HG03571 (cell line): ENCODE measurements at regions not wholly inside any gene's neighbourhood (a gene's known extent, or its start where the extent isn't known, plus 50 kb on each side); places are given as distances from the start of the nearest gene placed in this dataset.
"Not testable (repeated sequence)": the region's sequence is repeated elsewhere in the genome, so short reads cannot be mapped to it uniquely, and the experiment has no call there.

Experiments used
- ATAC-seq: cut with Tn5 transposase; IDR thresholded peaks from one replicate; pipeline ENCODE4 v1.9.1; 2021; ENCODE audit not compliant: unreplicated experiment

GRCh38 chr3:144433006-144433405 is 461.4 kb downstream of the DIPK2A start:
- ATAC-seq = no peak

- no peak for ATAC-seq
Observed at GRCh38 chr3:144437989-144438388, 466.4 kb downstream of the DIPK2A start.

- ATAC-seq = no peak
Observed at GRCh38 chr3:144444061-144444460, 472.4 kb downstream of the DIPK2A start.

- no peak for ATAC-seq
Observed at GRCh38 chr3:144444546-144444945, 472.9 kb downstream of the DIPK2A start.

GRCh38 chr3:144455841-144456440 is 484.3 kb downstream of the DIPK2A start:
- ATAC-seq = no peak

GRCh38 chr3:144457758-144458157 is 486.1 kb downstream of the DIPK2A start:
- ATAC-seq = no peak

- no peak for ATAC-seq
Observed at GRCh38 chr3:144458283-144458682, 486.7 kb downstream of the DIPK2A start.

GRCh38 chr3:144462337-144462736 is 490.7 kb downstream of the DIPK2A start:
- no peak for ATAC-seq

- ATAC-seq = no peak
Observed at GRCh38 chr3:144463911-144464310, 492.3 kb downstream of the DIPK2A start.

- no peak for ATAC-seq
Observed at GRCh38 chr3:144466114-144466513, 494.5 kb downstream of the DIPK2A start.

- no peak for ATAC-seq
Observed at GRCh38 chr3:144466540-144466939, 494.9 kb downstream of the DIPK2A start.

- ATAC-seq = no peak
Observed at GRCh38 chr3:144470666-144471065, 499.0 kb downstream of the DIPK2A start.

GRCh38 chr3:144477593-144477992 is 506.0 kb downstream of the DIPK2A start:
- ATAC-seq = no peak

- no peak for ATAC-seq
Observed at GRCh38 chr3:144480416-144480919, 508.8 kb downstream of the DIPK2A start.

- ATAC-seq = no peak
Observed at GRCh38 chr3:144482876-144483275, 511.3 kb downstream of the DIPK2A start.

- ATAC-seq = no peak
Observed at GRCh38 chr3:144487011-144487410, 515.4 kb downstream of the DIPK2A start.

- ATAC-seq = no peak
Observed at GRCh38 chr3:144488927-144489326, 517.3 kb downstream of the DIPK2A start.

GRCh38 chr3:144491333-144491732 is 519.7 kb downstream of the DIPK2A start:
- ATAC-seq = no peak

GRCh38 chr3:144494651-144495050 is 523.0 kb downstream of the DIPK2A start:
- ATAC-seq = not testable (repeated sequence)

GRCh38 chr3:144496141-144496835 is 524.7 kb downstream of the DIPK2A start:
- no peak for ATAC-seq

- no peak for ATAC-seq
Observed at GRCh38 chr3:144497452-144497851, 525.8 kb downstream of the DIPK2A start.
